SU-DHL-6 (cell line): ENCODE measurements at regions not wholly inside any gene's neighbourhood (a gene's known extent, or its start where the extent isn't known, plus 50 kb on each side); places are given as distances from the start of the nearest gene placed in this dataset.

Experiments used
- H2AFZ ChIP-seq: fragments of 200-600 bp; sonication (generic); 2 replicates; pipeline ENCODE4 v1.6.1; 2014; ENCODE audit warnings: low read depth, mild to moderate bottlenecking, moderate library complexity, mixed read lengths, antibody characterized with exemption, low read length; ENCODE audit not compliant: severe bottlenecking
- H3F3A ChIP-seq: fragments of 200-600 bp; shearing (Covaris generic); 2 replicates; pipeline ENCODE4 v1.6.0; 2016; ENCODE audit warnings: antibody characterized with exemption, mild to moderate bottlenecking; ENCODE audit not compliant: insufficient read depth
- H3K27ac ChIP-seq: fragments of 200-600 bp; sonication (generic); 2 replicates; pipeline ENCODE4 v1.5.1; 2016; ENCODE audit warnings: low read depth, mild to moderate bottlenecking, low read length, moderate library complexity, mixed read lengths
- H3K27me3 ChIP-seq: fragments of 200-600 bp; sonication (generic), shearing (Covaris generic); 2 replicates; pipeline ENCODE4 v1.6.0; 2014; ENCODE audit warnings: mild to moderate bottlenecking, low read length
- H3K36me3 ChIP-seq: fragments of 200-600 bp; sonication (generic); 2 replicates; pipeline ENCODE4 v1.6.1; 2014; ENCODE audit warnings: mild to moderate bottlenecking, low read length, mixed read lengths
- H3K4me2 ChIP-seq: fragments of 300-600, 200-600 bp; shearing (Covaris generic), sonication (generic); 2 replicates; pipeline ENCODE4 v1.6.0; 2014; ENCODE audit warnings: low read length, low read depth, mild to moderate bottlenecking; ENCODE audit not compliant: poor library complexity, severe bottlenecking
- H3K4me3 ChIP-seq: fragments of 200-600 bp; sonication (generic); 2 replicates; pipeline ENCODE4 v1.5.1; 2014; ENCODE audit warnings: antibody characterized with exemption, low read length, mild to moderate bottlenecking, mixed read lengths; ENCODE audit not compliant: insufficient read depth, poor library complexity, severe bottlenecking
- H3K79me2 ChIP-seq: fragments of 200-600 bp; sonication (generic); 2 replicates; pipeline ENCODE4 v1.6.1; 2014; ENCODE audit warnings: mild to moderate bottlenecking, low read length, moderate library complexity; ENCODE audit not compliant: insufficient read depth
- H3K9ac ChIP-seq: fragments of 200-600 bp; sonication (generic); 2 replicates; pipeline ENCODE4 v1.7.0; 2014; ENCODE audit warnings: mild to moderate bottlenecking, low read length
- H3K9me2 ChIP-seq: fragments of 200-600 bp; sonication (generic); replicated peaks from 2 replicates; pipeline ENCODE4 v1.6.1; 2014; ENCODE audit warnings: low read length; ENCODE audit not compliant: insufficient read depth
- H3K9me3 ChIP-seq: fragments of 200-600 bp; sonication (generic); 2 replicates; pipeline ENCODE4 v1.6.1; 2014; ENCODE audit warnings: low read length, mixed read lengths; ENCODE audit not compliant: insufficient read depth
- H4K20me1 ChIP-seq: fragments of 200-600 bp; sonication (generic); 2 replicates; pipeline ENCODE4 v1.6.1; 2014; ENCODE audit warnings: low read depth, mild to moderate bottlenecking, antibody characterized with exemption, low read length, moderate library complexity, mixed read lengths
- CTCF ChIP-seq: fragments of 200-600 bp; sonication (generic); IDR thresholded peaks from one replicate; pipeline ENCODE4 v1.5.1; 2017; ENCODE audit warnings: antibody characterized with exemption, mild to moderate bottlenecking, low read length, moderate library complexity; ENCODE audit not compliant: insufficient read depth, poor library complexity, severe bottlenecking
- EZH2phosphoT487 ChIP-seq: fragments of 200-600 bp; sonication (generic), shearing (Covaris generic); conservative IDR thresholded peaks from 2 replicates; pipeline ENCODE4 v1.6.1; 2018; ENCODE audit warnings: mild to moderate bottlenecking, antibody characterized with exemption, low read length, moderate library complexity, mixed read lengths

GRCh38 chr14:22289570-22289969, 299.5 kb downstream of the DAD1 start:
- Histone ChIP-seq H3K9ac (no peak overlapping the region), H4K20me1 (no peaks in the 10 kb centered on the region), H3K9me3 (no peaks in the 10 kb centered on the region), H3K27me3 (no peaks in the 10 kb centered on the region), H3K9me2 (no peaks in the 10 kb centered on the region), H3K79me2 (no peaks in the 10 kb centered on the region), H3K4me3 (no peak overlapping the region), H3K27ac (no peak overlapping the region), H2AFZ (no peak overlapping the region), H3K36me3 (no peaks in the 10 kb centered on the region), H3K4me2 (no peak overlapping the region), H3F3A (no peaks in the 10 kb centered on the region)
- TF ChIP-seq EZH2phosphoT487: no peak
- no peak for TF ChIP-seq CTCF

- no peak overlapping the region for H3K9ac ChIP-seq
- H3K4me3 ChIP-seq: no peak overlapping the region
- no peaks in the 10 kb centered on the region for H3K36me3 ChIP-seq
- H3K27me3 ChIP-seq: no peaks in the 10 kb centered on the region
- H4K20me1 ChIP-seq: no peaks in the 10 kb centered on the region
- H3K4me2 ChIP-seq: no peak overlapping the region
- no peaks in the 10 kb centered on the region for H3K9me3 ChIP-seq
- H3K9me2 ChIP-seq: no peaks in the 10 kb centered on the region
- H3F3A ChIP-seq: 0 out of 2 replicates have a peak, but pooled peaks cover 4% of the 10 kb centered on the region
- H2AFZ ChIP-seq: no peak overlapping the region
- TF ChIP-seq CTCF (no peak), EZH2phosphoT487 (no peak)
- no peak overlapping the region for H3K27ac ChIP-seq
- no peaks in the 10 kb centered on the region for H3K79me2 ChIP-seq
Measured at GRCh38 chr14:22285991-22286390, 303.0 kb downstream of the DAD1 start.

- H3K9me3 ChIP-seq: no peaks in the 10 kb centered on the region
- H4K20me1 ChIP-seq: no peaks in the 10 kb centered on the region
- H3F3A ChIP-seq: peaks cover 10% of the 10 kb centered on the region; the same call in 1 of the 2 replicates
- H2AFZ ChIP-seq: no peak overlapping the region
- H3K27ac ChIP-seq: peak overlapping the region; percentile 83; the same call in 1 of the 2 replicates
- peak overlapping the region; percentile 1; the same call in 1 of the 2 replicates for H3K9ac ChIP-seq
- H3K27me3 ChIP-seq: no peaks in the 10 kb centered on the region
- no peaks in the 10 kb centered on the region for H3K36me3 ChIP-seq
- peak overlapping the region; percentile 94 for H3K4me2 ChIP-seq
- TF ChIP-seq CTCF (no peak), EZH2phosphoT487 (no peak)
- peak overlapping the region; percentile 1 for H3K4me3 ChIP-seq
- H3K79me2 ChIP-seq: no peaks in the 10 kb centered on the region
- no peaks in the 10 kb centered on the region for H3K9me2 ChIP-seq
Measured at GRCh38 chr14:22282949-22283348, 306.1 kb downstream of the DAD1 start.
